ENCODE measurements at regions not wholly inside any gene's neighbourhood (a gene's known extent, or its start where the extent isn't known, plus 50 kb on each side); places are given as distances from the start of the nearest gene placed in this dataset.

DNA sequence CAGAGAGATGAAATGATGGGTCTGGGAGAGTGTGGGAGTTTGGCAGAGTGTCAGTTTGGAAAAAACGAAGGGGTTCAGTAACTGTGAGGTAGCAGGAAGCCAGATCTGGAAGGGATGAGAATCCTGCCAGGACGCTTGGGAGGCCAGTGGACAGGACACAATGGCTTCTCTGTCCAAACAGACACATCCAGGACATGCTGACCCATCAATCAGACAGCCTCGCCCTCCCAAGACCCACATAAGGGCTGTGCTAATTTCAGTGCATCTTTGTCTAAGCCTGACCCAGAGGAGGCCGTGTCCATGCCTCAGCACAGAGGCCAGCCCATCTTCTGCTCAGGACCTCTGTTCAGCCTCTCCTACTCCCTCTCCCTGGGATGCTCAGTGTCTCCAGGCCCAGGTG, 576.5 kb upstream of the B3GAT1 start:
- CTCF ChIA-PET (ENCODE audit: partially characterized antibody), result interaction anchor here (0.6 to 2.3 kb wide), 2 partner anchors 11 to 91 kb away, joined by 3 to 8 read pairs; no protein-coding TSS in a partner anchor
- H3K23ac ChIP-seq (ENCODE audit: insufficient read length), result no peak overlapping the region
- H2BK20ac ChIP-seq (ENCODE audit: low read length), result peak overlapping the region; percentile 94
- no peak overlapping the region for H3K9ac ChIP-seq (replicated peaks in 1 of 4; ENCODE audit: extremely low read depth in 1 of 4, low read depth in 3 of 4, low read length in 3 of 4)
- H3K23me2 ChIP-seq (ENCODE audit: low read depth, low read length), result no peaks in the 10 kb centered on the region; the same call in 1 of the 2 replicates
- POLR2A ChIA-PET (ENCODE audit: partially characterized antibody), result no interaction called here
- no peaks in the 10 kb centered on the region for H3K9me3 ChIP-seq (ENCODE audit: insufficient read depth in 2 of 2, low read depth in 1 of 2, low read length in 1 of 2)
- FAIRE-seq (no peak), DNase-seq (ENCODE audit: low read depth in 1 of 2, low spot score in 2 of 2) (no peak)
- 87% methylated on average over 4 of the region's 4 CpGs; no CpG with 5 or more reads in 1 of the 2 experiments for WGBS, 2 experiments (ENCODE audit: extremely low coverage in 1 of 2, insufficient coverage in 1 of 2, insufficient read length in 1 of 2, insufficient replicate concordance in 2 of 2, low coverage in 1 of 2, low lambda C conversion rate in 2 of 2, missing lambda C conversion rate in 1 of 2)
- H3K4ac ChIP-seq (replicated peaks; ENCODE audit: insufficient read length, low read depth, low read length), result peak overlapping the region; percentile 91
- no peaks in the 10 kb centered on the region for H3K79me2 ChIP-seq (ENCODE audit: control insufficient read depth in 1 of 2, insufficient read depth in 2 of 2, low read length in 2 of 2)
- H3K4me1 ChIP-seq (replicated peaks in 1 of 4; ENCODE audit: control insufficient read depth in 3 of 4, insufficient read depth in 4 of 4, low read length in 3 of 4), result peaks cover 4 to 19% (median 16%) of the 10 kb centered on the region in 4 experiments; a peak in 6 of 7 replicates
- no peak overlapping the region for H4K8ac ChIP-seq (ENCODE audit: extremely low read depth, insufficient read depth, low read length)
- no peak overlapping the region for H3K4me2 ChIP-seq (ENCODE audit: insufficient read depth in 1 of 2, low read depth in 2 of 2, low read length in 2 of 2)
- H3K14ac ChIP-seq (ENCODE audit: insufficient read length), result no peak overlapping the region
- H2AFZ ChIP-seq (ENCODE audit: low read length), result no peak overlapping the region
- H3K4me3 ChIP-seq (ENCODE audit: extremely low read depth in 1 of 4, insufficient read depth in 2 of 4, low read depth in 3 of 4, low read length in 4 of 4), result no peak overlapping the region
- H4K20me1 ChIP-seq (replicated peaks in 1 of 2; ENCODE audit: control insufficient read depth in 1 of 2, insufficient read depth in 2 of 2, low read length in 2 of 2), result no peaks in the 10 kb centered on the region
- H3K27ac ChIP-seq (ENCODE audit: low read depth, low read length), result no peak overlapping the region
- no peaks in the 10 kb centered on the region for H3K36me3 ChIP-seq (ENCODE audit: control insufficient read depth in 2 of 4, insufficient read depth in 4 of 4, low read length in 3 of 4)
- peak overlapping the region; percentile 100 for H2BK12ac ChIP-seq (ENCODE audit: low read depth, low read length)
- H4K91ac ChIP-seq (replicated peaks; ENCODE audit: insufficient read length, low read length), result peak overlapping the region; percentile 84
- H2BK15ac ChIP-seq (ENCODE audit: low read length), result peak overlapping the region; percentile 99
- H3K56ac ChIP-seq (replicated peaks; ENCODE audit: insufficient read length, low read depth, low read length), result no peak overlapping the region
- H3K79me1 ChIP-seq (ENCODE audit: low read depth, low read length), result no peaks in the 10 kb centered on the region
- peak overlapping the region; percentile 53 for H4K5ac ChIP-seq (ENCODE audit: insufficient read length, low read depth, low read length)
- H2BK5ac ChIP-seq (ENCODE audit: low read depth, low read length), result peak overlapping the region; percentile 98
- H3K27me3 ChIP-seq (replicated peaks in 1 of 4; ENCODE audit: control insufficient read depth in 3 of 4, extremely low read depth in 1 of 4, insufficient read depth in 3 of 4, low read length in 3 of 4), result no peaks in the 10 kb centered on the region
- peak overlapping the region; percentile 99; the same call in 1 of the 2 replicates for H2AK5ac ChIP-seq (ENCODE audit: low read depth, low read length)
- H2BK120ac ChIP-seq (replicated peaks; ENCODE audit: low read depth, low read length), result peak overlapping the region; percentile 62
- no peak overlapping the region for H3K18ac ChIP-seq (ENCODE audit: extremely low read depth, low read length)
- TF ChIP-seq SIX5 (IDR thresholded peaks at IDR 0.05; ENCODE audit: low read depth, low read length) (no peak), SRF (IDR thresholded peaks at IDR 0.05; ENCODE audit: low read depth, low read length) (no peak), MAFK (IDR thresholded peaks at IDR 0.05; ENCODE audit: low read depth, low read length) (no peak), KDM1A (IDR thresholded peaks at IDR 0.05; ENCODE audit: borderline replicate concordance, low read length) (no peak), GABPA (IDR thresholded peaks at IDR 0.05; ENCODE audit: borderline replicate concordance, insufficient read depth, low read length) (no peak), HDAC2 (IDR thresholded peaks at IDR 0.05; ENCODE audit: borderline replicate concordance in 1 of 2, low read depth in 2 of 2, low read length in 2 of 2) (no peak), SAP30 (IDR thresholded peaks at IDR 0.05; ENCODE audit: insufficient read depth, insufficient replicate concordance, low read length) (no peak), SP1 (IDR thresholded peaks at IDR 0.05; ENCODE audit: low read depth, low read length) (no peak), CHD1 (IDR thresholded peaks at IDR 0.05; ENCODE audit: low read depth, low read length) (no peak), FOSL1 (IDR thresholded peaks at IDR 0.05; ENCODE audit: insufficient read depth, low read depth, low read length) (no peak), POLR2AphosphoS5 (IDR thresholded peaks at IDR 0.05; ENCODE audit: low read depth, low read length) (no peak)
- TF ChIP-seq, protein P1, sequence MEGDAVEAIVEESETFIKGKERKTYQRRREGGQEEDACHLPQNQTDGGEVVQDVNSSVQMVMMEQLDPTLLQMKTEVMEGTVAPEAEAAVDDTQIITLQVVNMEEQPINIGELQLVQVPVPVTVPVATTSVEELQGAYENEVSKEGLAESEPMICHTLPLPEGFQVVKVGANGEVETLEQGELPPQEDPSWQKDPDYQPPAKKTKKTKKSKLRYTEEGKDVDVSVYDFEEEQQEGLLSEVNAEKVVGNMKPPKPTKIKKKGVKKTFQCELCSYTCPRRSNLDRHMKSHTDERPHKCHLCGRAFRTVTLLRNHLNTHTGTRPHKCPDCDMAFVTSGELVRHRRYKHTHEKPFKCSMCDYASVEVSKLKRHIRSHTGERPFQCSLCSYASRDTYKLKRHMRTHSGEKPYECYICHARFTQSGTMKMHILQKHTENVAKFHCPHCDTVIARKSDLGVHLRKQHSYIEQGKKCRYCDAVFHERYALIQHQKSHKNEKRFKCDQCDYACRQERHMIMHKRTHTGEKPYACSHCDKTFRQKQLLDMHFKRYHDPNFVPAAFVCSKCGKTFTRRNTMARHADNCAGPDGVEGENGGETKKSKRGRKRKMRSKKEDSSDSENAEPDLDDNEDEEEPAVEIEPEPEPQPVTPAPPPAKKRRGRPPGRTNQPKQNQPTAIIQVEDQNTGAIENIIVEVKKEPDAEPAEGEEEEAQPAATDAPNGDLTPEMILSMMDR (IDR thresholded peaks at IDR 0.05; ENCODE audit: control extremely low read depth in 1 of 3, insufficient read depth in 1 of 3, low read depth in 1 of 3, low read length in 3 of 3), result no peak
